Activated naive CD8-positive, alpha-beta T cell treated with anti-CD3 and anti-CD28 coated beads, Interleukin-2, amount 10 ng/mL, durations not matched to agents 7 days and 5 days (primary cell): ENCODE measurements at regions not wholly inside any gene's neighbourhood (a gene's known extent, or its start where the extent isn't known, plus 50 kb on each side); places are given as distances from the start of the nearest gene placed in this dataset.
"Not testable (repeated sequence)": the region's sequence is repeated elsewhere in the genome, so short reads cannot be mapped to it uniquely, and the experiment has no call there.

Experiments used
- ATAC-seq: fragments of 150-1000 bp; cut with Tn5 transposase; one replicate; pipeline ENCODE4 v1.10.0; 2021; ENCODE audit warnings: low read depth, moderate library complexity
- POLR2A ChIA-PET: fragments of 350-600 bp; sonication (Branson Sonifier 250); formaldehyde crosslinking; loops from one replicate; lab custom pipeline; 2021; ENCODE audit warnings: antibody characterized with exemption; lab: Charles Lee
- DNase-seq: peaks from one replicate; pipeline ENCODE4 v3.0.0; 2021
- H3K27ac Mint-ChIP-seq: one replicate; pipeline ENCODE4 v1.8.0; 2022; ENCODE audit warnings: mild to moderate bottlenecking, mixed read lengths
- H3K27me3 Mint-ChIP-seq: one replicate; pipeline ENCODE4 v1.8.0; 2022; ENCODE audit warnings: mild to moderate bottlenecking, moderate library complexity, mixed read lengths
- H3K36me3 Mint-ChIP-seq: one replicate; pipeline ENCODE4 v1.8.0; 2021; ENCODE audit warnings: mild to moderate bottlenecking, mixed read lengths
- H3K4me1 Mint-ChIP-seq: one replicate; pipeline ENCODE4 v1.8.0; 2021; ENCODE audit warnings: mixed read lengths
- H3K4me3 Mint-ChIP-seq: one replicate; pipeline ENCODE4 v1.8.0; 2022; ENCODE audit warnings: mild to moderate bottlenecking, moderate library complexity, mixed read lengths
- H3K9me3 Mint-ChIP-seq: one replicate; pipeline ENCODE4 v1.8.0; 2021; ENCODE audit warnings: mixed read lengths

GRCh38 chr7:29619111-29619510 is 55.5 kb downstream of the PRR15 start:
- no peaks in the 10 kb centered on the region for H3K9me3 Mint-ChIP-seq
- no peak overlapping the region for H3K27ac Mint-ChIP-seq
- H3K27me3 Mint-ChIP-seq, result peaks cover 14% of the 10 kb centered on the region
- no peaks in the 10 kb centered on the region for H3K36me3 Mint-ChIP-seq
- POLR2A ChIA-PET, result no interaction called here
- ATAC-seq (no peak), DNase-seq (no peak)
- no peaks in the 10 kb centered on the region for H3K4me1 Mint-ChIP-seq
- no peak overlapping the region for H3K4me3 Mint-ChIP-seq

- POLR2A ChIA-PET, result no interaction called here
- no peak overlapping the region for H3K27ac Mint-ChIP-seq
- H3K4me1 Mint-ChIP-seq, result no peaks in the 10 kb centered on the region
- no peaks in the 10 kb centered on the region for H3K36me3 Mint-ChIP-seq
- H3K4me3 Mint-ChIP-seq, result no peak overlapping the region
- DNase-seq, result no peak
- H3K27me3 Mint-ChIP-seq, result peaks cover 17% of the 10 kb centered on the region
- H3K9me3 Mint-ChIP-seq, result no peaks in the 10 kb centered on the region
- ATAC-seq, result no peak
These were observed 56.4 kb downstream of the PRR15 start for GRCh38 chr7:29619848-29620555.

GRCh38 chr7:29620556-29620930 is 56.9 kb downstream of the PRR15 start:
- Mint-ChIP-seq H3K9me3 (no peaks in the 10 kb centered on the region), H3K4me1 (no peaks in the 10 kb centered on the region), H3K27ac (no peak overlapping the region), H3K27me3 (peaks cover 16% of the 10 kb centered on the region), H3K4me3 (no peak overlapping the region), H3K36me3 (no peaks in the 10 kb centered on the region)
- ATAC-seq (no peak), DNase-seq (no peak)
- POLR2A ChIA-PET, result no interaction called here

GRCh38 chr7:29622335-29623265 is 59.0 kb downstream of the PRR15 start:
- POLR2A ChIA-PET, result no interaction called here
- no peak overlapping the region for H3K4me3 Mint-ChIP-seq
- H3K4me1 Mint-ChIP-seq, result no peaks in the 10 kb centered on the region
- H3K36me3 Mint-ChIP-seq, result no peaks in the 10 kb centered on the region
- no peaks in the 10 kb centered on the region for H3K9me3 Mint-ChIP-seq
- no peak for ATAC-seq
- DNase-seq, result no peak
- H3K27me3 Mint-ChIP-seq, result peaks cover 17% of the 10 kb centered on the region
- H3K27ac Mint-ChIP-seq, result no peak overlapping the region

GRCh38 chr7:29623973-29624372 is 60.3 kb downstream of the PRR15 start:
- DNase-seq (no peak), ATAC-seq (no peak)
- Mint-ChIP-seq H3K27me3 (peaks cover 12% of the 10 kb centered on the region), H3K4me1 (no peaks in the 10 kb centered on the region), H3K4me3 (no peak overlapping the region), H3K36me3 (no peaks in the 10 kb centered on the region), H3K9me3 (no peaks in the 10 kb centered on the region), H3K27ac (no peak overlapping the region)
- POLR2A ChIA-PET, result no interaction called here

- no peak for ATAC-seq
- no peaks in the 10 kb centered on the region for H3K36me3 Mint-ChIP-seq
- no peak overlapping the region for H3K4me3 Mint-ChIP-seq
- POLR2A ChIA-PET, result no interaction called here
- H3K9me3 Mint-ChIP-seq, result no peaks in the 10 kb centered on the region
- no peaks in the 10 kb centered on the region for H3K4me1 Mint-ChIP-seq
- DNase-seq, result no peak
- no peak overlapping the region for H3K27ac Mint-ChIP-seq
- peaks cover 15% of the 10 kb centered on the region for H3K27me3 Mint-ChIP-seq
These were observed 63.1 kb downstream of the PRR15 start for GRCh38 chr7:29626730-29627129.

DNA sequence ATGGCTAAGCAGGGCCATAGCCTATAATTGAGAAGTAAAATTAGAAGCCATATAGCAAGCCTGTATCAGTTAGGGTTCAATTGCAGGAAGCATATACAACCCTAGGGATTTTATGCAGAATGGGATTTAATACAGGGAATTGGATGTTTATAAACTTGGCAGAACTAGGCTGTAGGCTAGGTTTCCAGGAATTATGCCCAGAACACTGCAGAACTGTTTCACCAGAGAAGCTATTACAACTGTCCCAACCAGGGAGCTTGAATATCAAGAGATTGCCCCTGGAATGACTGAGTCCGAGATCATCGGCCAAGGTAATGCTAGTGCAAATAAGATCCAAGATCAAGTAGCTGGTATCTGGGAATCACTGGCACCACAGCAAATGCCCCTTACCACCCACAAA is 64.0 kb downstream of the PRR15 start:
- no peak overlapping the region for H3K4me3 Mint-ChIP-seq
- POLR2A ChIA-PET, result no interaction called here
- no peaks in the 10 kb centered on the region for H3K4me1 Mint-ChIP-seq
- no peaks in the 10 kb centered on the region for H3K36me3 Mint-ChIP-seq
- DNase-seq (no peak), ATAC-seq (no peak)
- peaks cover 14% of the 10 kb centered on the region for H3K27me3 Mint-ChIP-seq
- H3K27ac Mint-ChIP-seq, result no peak overlapping the region
- H3K9me3 Mint-ChIP-seq, result no peaks in the 10 kb centered on the region

- Mint-ChIP-seq H3K4me1 (no peaks in the 10 kb centered on the region), H3K36me3 (no peaks in the 10 kb centered on the region), H3K27ac (no peak overlapping the region), H3K4me3 (no peak overlapping the region), H3K27me3 (peaks cover 11% of the 10 kb centered on the region), H3K9me3 (no peaks in the 10 kb centered on the region)
- POLR2A ChIA-PET, result no interaction called here
- no peak for DNase-seq
- ATAC-seq, result no peak
These were observed 65.9 kb downstream of the PRR15 start for GRCh38 chr7:29629507-29629906.

- DNase-seq, H3K27me3 Mint-ChIP-seq, H3K36me3 Mint-ChIP-seq, H3K9me3 Mint-ChIP-seq, H3K4me1 Mint-ChIP-seq, H3K27ac Mint-ChIP-seq, ATAC-seq, POLR2A ChIA-PET, H3K4me3 Mint-ChIP-seq: not testable (repeated sequence)
These were observed 71.7 kb downstream of the PRR15 start for GRCh38 chr7:29635067-29636008.

- Mint-ChIP-seq H3K4me1 (no peaks in the 10 kb centered on the region), H3K27me3 (no peaks in the 10 kb centered on the region), H3K9me3 (no peaks in the 10 kb centered on the region), H3K4me3 (no peak overlapping the region), H3K36me3 (no peaks in the 10 kb centered on the region), H3K27ac (no peak overlapping the region)
- DNase-seq, result no peak
- POLR2A ChIA-PET, result no interaction called here
- no peak for ATAC-seq
These were observed 72.3 kb downstream of the PRR15 start for GRCh38 chr7:29636009-29636351.

DNA sequence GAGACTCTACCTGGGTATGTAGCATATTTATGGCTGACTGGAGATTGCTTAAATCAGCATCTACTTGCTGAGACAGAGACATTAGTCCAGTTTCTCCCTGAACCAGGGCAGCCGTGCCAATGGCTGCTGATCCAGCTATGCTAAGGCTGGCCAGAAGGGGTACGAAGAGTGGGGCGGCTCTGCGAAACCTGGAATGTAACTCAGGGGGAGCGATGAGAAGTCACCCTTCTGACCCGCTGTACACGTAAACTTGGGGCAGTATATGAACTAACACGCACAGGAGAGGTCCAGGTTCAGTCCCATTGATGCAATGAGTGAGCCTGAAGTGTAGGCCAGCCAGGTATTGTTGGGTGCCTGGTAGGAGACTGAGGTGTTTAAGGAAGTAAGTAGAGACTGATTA is 73.7 kb downstream of the PRR15 start:
- Mint-ChIP-seq H3K36me3 (no peaks in the 10 kb centered on the region), H3K4me1 (no peaks in the 10 kb centered on the region), H3K4me3 (no peak overlapping the region), H3K27ac (no peak overlapping the region), H3K27me3 (no peaks in the 10 kb centered on the region), H3K9me3 (no peaks in the 10 kb centered on the region)
- ATAC-seq, result no peak
- DNase-seq, result no peak
- POLR2A ChIA-PET, result no interaction called here

DNA sequence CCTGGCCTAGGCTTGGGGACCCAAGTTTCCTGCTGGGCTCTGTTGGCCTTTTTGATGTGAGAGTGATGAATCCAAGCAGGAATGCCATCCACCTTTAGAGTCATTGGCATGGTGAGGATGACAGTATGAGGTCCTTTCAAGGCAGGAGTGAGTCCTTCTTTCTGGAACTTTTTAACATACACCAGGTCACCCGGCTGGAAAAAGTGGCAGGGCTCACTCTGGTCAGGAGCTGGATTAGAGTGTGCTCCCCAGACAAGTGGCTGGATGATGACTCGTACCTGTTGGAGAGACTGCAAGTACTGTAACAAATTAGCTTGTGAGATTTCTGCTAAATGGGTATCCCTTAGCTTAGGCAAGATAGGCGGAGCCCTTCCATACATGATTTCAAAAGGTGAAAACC is 75.2 kb downstream of the PRR15 start:
- POLR2A ChIA-PET, H3K27ac Mint-ChIP-seq, H3K9me3 Mint-ChIP-seq, H3K4me3 Mint-ChIP-seq, H3K27me3 Mint-ChIP-seq, ATAC-seq, H3K4me1 Mint-ChIP-seq, H3K36me3 Mint-ChIP-seq, DNase-seq: not testable (repeated sequence)

GRCh38 chr7:29639386-29639785 is 75.8 kb downstream of the PRR15 start:
- Mint-ChIP-seq H3K4me3 (no peak overlapping the region), H3K4me1 (no peaks in the 10 kb centered on the region), H3K9me3 (no peaks in the 10 kb centered on the region), H3K27ac (no peak overlapping the region), H3K36me3 (no peaks in the 10 kb centered on the region), H3K27me3 (no peaks in the 10 kb centered on the region)
- ATAC-seq, result no peak
- no peak for DNase-seq
- POLR2A ChIA-PET, result no interaction called here
